ENCODE measurements at regions not wholly inside any gene's neighbourhood (a gene's known extent, or its start where the extent isn't known, plus 50 kb on each side); places are given as distances from the start of the nearest gene placed in this dataset.

DNA sequence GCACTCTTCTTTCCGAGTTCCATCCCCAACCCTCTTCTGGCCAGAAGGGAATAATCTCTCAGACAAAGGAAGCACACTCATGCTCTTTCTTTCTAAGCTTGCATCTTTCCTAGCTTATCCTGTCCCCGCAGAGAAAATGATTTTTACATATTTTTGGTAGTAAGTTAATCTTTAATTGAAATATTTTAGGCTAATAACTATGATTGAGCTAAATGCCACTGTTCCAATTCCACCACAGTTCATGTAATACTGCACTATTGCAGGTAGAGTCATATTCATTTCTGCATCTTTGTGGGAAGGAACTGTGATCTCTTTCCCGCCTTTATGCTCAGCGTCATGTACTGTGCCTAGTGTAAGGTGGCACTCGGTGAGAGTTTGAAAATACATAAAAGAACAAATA lies 158.9 kb upstream of the FOXG1 start:
- H3K4me2 ChIP-seq (ENCODE audit: low read length) = no peak overlapping the region
- H3K27ac ChIP-seq (ENCODE audit: low read length) = peak overlapping the region; percentile 97
- no peaks in the 10 kb centered on the region for H4K20me1 ChIP-seq (ENCODE audit: insufficient read depth)
- H3K9ac ChIP-seq (ENCODE audit: low read length) = peak overlapping the region; percentile 63
- no peaks in the 10 kb centered on the region for H3K9me3 ChIP-seq (ENCODE audit: low read length)
- H3K79me2 ChIP-seq (replicated peaks; ENCODE audit: insufficient read depth, low read length) = no peaks in the 10 kb centered on the region
- no peak overlapping the region for H3K4me3 ChIP-seq (ENCODE audit: low read length)
- no peaks in the 10 kb centered on the region for H3K9me2 ChIP-seq (ENCODE audit: insufficient read depth, low read length)
- peaks cover 7% of the 10 kb centered on the region for H3F3A ChIP-seq (ENCODE audit: insufficient read depth, low read length, poor library complexity, severe bottlenecking)
- no peak overlapping the region for H2AFZ ChIP-seq (ENCODE audit: low read depth, low read length)
- TF ChIP-seq RAD21 (conservative IDR thresholded peaks at IDR 0.05) (no peak), POLR2AphosphoS5 (IDR thresholded peaks at IDR 0.05) (no peak), EZH2 (IDR thresholded peaks at IDR 0.05; ENCODE audit: borderline replicate concordance, insufficient read depth, low read length, poor library complexity, severe bottlenecking) (no peak), EP300 (conservative IDR thresholded peaks at IDR 0.05; ENCODE audit: poor library complexity, severe bottlenecking) (no peak), TAF1 (IDR thresholded peaks at IDR 0.05; ENCODE audit: low read depth) (no peak), MXI1 (conservative IDR thresholded peaks at IDR 0.05; ENCODE audit: poor library complexity, severe bottlenecking) (no peak), SMC3 (conservative IDR thresholded peaks at IDR 0.05; ENCODE audit: poor library complexity) (no peak), CTCF (IDR thresholded peaks at IDR 0.05; ENCODE audit: poor library complexity, severe bottlenecking) (no peak)
- TF ChIP-seq, protein P1, sequence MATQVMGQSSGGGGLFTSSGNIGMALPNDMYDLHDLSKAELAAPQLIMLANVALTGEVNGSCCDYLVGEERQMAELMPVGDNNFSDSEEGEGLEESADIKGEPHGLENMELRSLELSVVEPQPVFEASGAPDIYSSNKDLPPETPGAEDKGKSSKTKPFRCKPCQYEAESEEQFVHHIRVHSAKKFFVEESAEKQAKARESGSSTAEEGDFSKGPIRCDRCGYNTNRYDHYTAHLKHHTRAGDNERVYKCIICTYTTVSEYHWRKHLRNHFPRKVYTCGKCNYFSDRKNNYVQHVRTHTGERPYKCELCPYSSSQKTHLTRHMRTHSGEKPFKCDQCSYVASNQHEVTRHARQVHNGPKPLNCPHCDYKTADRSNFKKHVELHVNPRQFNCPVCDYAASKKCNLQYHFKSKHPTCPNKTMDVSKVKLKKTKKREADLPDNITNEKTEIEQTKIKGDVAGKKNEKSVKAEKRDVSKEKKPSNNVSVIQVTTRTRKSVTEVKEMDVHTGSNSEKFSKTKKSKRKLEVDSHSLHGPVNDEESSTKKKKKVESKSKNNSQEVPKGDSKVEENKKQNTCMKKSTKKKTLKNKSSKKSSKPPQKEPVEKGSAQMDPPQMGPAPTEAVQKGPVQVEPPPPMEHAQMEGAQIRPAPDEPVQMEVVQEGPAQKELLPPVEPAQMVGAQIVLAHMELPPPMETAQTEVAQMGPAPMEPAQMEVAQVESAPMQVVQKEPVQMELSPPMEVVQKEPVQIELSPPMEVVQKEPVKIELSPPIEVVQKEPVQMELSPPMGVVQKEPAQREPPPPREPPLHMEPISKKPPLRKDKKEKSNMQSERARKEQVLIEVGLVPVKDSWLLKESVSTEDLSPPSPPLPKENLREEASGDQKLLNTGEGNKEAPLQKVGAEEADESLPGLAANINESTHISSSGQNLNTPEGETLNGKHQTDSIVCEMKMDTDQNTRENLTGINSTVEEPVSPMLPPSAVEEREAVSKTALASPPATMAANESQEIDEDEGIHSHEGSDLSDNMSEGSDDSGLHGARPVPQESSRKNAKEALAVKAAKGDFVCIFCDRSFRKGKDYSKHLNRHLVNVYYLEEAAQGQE (IDR thresholded peaks at IDR 0.05; ENCODE audit: borderline replicate concordance) = no peak
- H3K36me3 ChIP-seq (ENCODE audit: insufficient read depth, low read length) = no peaks in the 10 kb centered on the region
- no peaks in the 10 kb centered on the region for H3K27me3 ChIP-seq (ENCODE audit: insufficient read depth, low read depth, low read length)

- Histone ChIP-seq H3K9ac (ENCODE audit: low read length) (peak overlapping the region; percentile 63), H3K79me2 (replicated peaks; ENCODE audit: insufficient read depth, low read length) (no peaks in the 10 kb centered on the region), H3K9me3 (ENCODE audit: low read length) (no peaks in the 10 kb centered on the region), H3K4me3 (ENCODE audit: low read length) (peak overlapping the region; percentile 18), H3K4me2 (ENCODE audit: low read length) (peak overlapping the region; percentile 14), H3K27ac (ENCODE audit: low read length) (peak overlapping the region; percentile 97), H4K20me1 (ENCODE audit: insufficient read depth) (no peaks in the 10 kb centered on the region), H3K9me2 (ENCODE audit: insufficient read depth, low read length) (no peaks in the 10 kb centered on the region), H2AFZ (ENCODE audit: low read depth, low read length) (peak overlapping the region; percentile 30), H3K36me3 (ENCODE audit: insufficient read depth, low read length) (no peaks in the 10 kb centered on the region), H3K27me3 (ENCODE audit: insufficient read depth, low read depth, low read length) (no peaks in the 10 kb centered on the region), H3F3A (ENCODE audit: insufficient read depth, low read length, poor library complexity, severe bottlenecking) (peaks cover 7% of the 10 kb centered on the region)
- TF ChIP-seq EZH2 (IDR thresholded peaks at IDR 0.05; ENCODE audit: borderline replicate concordance, insufficient read depth, low read length, poor library complexity, severe bottlenecking) (no peak), EP300 (conservative IDR thresholded peaks at IDR 0.05; ENCODE audit: poor library complexity, severe bottlenecking) (peak; percentile 82), RAD21 (conservative IDR thresholded peaks at IDR 0.05) (peak; percentile 20), POLR2AphosphoS5 (IDR thresholded peaks at IDR 0.05) (peak; percentile 67), CTCF (IDR thresholded peaks at IDR 0.05; ENCODE audit: poor library complexity, severe bottlenecking) (peak; percentile 10), TAF1 (IDR thresholded peaks at IDR 0.05; ENCODE audit: low read depth) (no peak)
- TF ChIP-seq, protein P1 (IDR thresholded peaks at IDR 0.05; ENCODE audit: borderline replicate concordance) = peak; percentile 41
Measured at GRCh38 chr14:28608443-28608842, 158.1 kb upstream of the FOXG1 start.
